ENCODE measurements at regions not wholly inside any gene's neighbourhood (a gene's known extent, or its start where the extent isn't known, plus 50 kb on each side); places are given as distances from the start of the nearest gene placed in this dataset.

DNA sequence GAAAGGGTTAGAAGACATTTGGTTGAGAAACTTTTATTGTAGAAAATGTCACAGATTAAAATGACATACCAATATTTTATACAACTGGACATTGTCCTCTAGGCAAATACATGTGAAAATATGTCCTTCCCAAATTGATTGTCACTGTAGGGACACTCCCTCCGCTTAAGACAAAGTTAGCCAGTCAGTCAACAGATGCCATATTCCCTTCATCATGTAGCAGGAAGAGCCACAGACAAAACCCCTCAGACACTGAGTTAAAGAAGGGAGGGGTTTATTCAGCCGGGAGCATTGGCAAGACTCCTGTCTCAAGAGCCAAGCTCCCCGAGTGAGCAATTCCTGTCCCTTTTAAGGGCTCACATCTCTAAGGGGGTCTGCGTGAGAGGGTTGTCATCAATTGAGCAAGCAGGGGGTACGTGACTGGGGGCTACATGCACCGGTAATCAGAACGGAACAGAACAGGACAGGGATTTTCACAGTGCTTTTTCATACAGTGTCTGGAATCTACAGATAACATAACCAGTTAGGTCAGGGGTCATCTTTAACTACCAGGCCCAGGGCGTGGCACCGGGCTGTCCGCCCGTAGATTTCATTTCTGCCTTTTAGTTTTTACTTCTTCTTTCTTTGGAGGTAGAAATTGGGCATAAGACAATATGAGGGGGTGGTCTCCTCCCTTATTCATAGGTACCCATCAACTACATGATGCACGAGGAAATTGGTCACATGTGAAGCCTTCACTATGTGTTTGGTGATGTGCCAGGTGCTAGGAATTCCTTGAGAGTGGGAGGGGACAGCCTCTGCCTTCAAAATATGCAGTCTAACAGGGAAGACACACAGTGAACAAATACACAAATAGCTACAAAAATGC, 155.7 kb upstream of the CDYL start (continued):
- TF ChIP-seq, protein P1, sequence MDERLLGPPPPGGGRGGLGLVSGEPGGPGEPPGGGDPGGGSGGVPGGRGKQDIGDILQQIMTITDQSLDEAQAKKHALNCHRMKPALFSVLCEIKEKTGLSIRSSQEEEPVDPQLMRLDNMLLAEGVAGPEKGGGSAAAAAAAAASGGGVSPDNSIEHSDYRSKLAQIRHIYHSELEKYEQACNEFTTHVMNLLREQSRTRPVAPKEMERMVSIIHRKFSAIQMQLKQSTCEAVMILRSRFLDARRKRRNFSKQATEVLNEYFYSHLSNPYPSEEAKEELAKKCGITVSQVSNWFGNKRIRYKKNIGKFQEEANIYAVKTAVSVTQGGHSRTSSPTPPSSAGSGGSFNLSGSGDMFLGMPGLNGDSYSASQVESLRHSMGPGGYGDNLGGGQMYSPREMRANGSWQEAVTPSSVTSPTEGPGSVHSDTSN (CRISPR knock-in tag; IDR thresholded peaks at IDR 0.05; ENCODE audit: low read depth) = no peak
- TF ChIP-seq, protein P1 (tag; conservative IDR thresholded peaks at IDR 0.05; ENCODE audit: low read depth) = 0 out of 2 replicates have a peak, but pooled peaks have one; percentile 21
- TF ChIP-seq FOXM1 (IDR thresholded peaks at IDR 0.05; ENCODE audit: low read depth) (peak; percentile 87), FOXM1 (CRISPR knock-in tag; IDR thresholded peaks at IDR 0.05; ENCODE audit: low read depth) (no peak), BCOR (IDR thresholded peaks at IDR 0.05) (peak; percentile 91), ZNF766 (CRISPR knock-in tag; conservative IDR thresholded peaks at IDR 0.05) (peak; percentile 94), EP400 (IDR thresholded peaks at IDR 0.05) (0 out of 2 replicates have a peak, but pooled peaks have one; percentile 40), MAFK (IDR thresholded peaks at IDR 0.05; ENCODE audit: low read length) (0 out of 2 replicates have a peak, but pooled peaks have one; percentile 2), NFE2 (IDR thresholded peaks at IDR 0.05; ENCODE audit: low read depth) (peak; percentile 45; the same call in 1 of the 2 replicates), ERF (CRISPR knock-in tag; IDR thresholded peaks at IDR 0.05) (0 out of 2 replicates have a peak, but pooled peaks have one; percentile 30), ZNF583 (CRISPR knock-in tag; IDR thresholded peaks at IDR 0.05) (peak; percentile 36; the same call in 1 of the 2 replicates), FOSL1 (tag; conservative IDR thresholded peaks at IDR 0.05) (peak; percentile 87), TCF3 (CRISPR knock-in tag; IDR thresholded peaks at IDR 0.05) (peak; percentile 99)
- TF ChIP-seq, protein P2, sequence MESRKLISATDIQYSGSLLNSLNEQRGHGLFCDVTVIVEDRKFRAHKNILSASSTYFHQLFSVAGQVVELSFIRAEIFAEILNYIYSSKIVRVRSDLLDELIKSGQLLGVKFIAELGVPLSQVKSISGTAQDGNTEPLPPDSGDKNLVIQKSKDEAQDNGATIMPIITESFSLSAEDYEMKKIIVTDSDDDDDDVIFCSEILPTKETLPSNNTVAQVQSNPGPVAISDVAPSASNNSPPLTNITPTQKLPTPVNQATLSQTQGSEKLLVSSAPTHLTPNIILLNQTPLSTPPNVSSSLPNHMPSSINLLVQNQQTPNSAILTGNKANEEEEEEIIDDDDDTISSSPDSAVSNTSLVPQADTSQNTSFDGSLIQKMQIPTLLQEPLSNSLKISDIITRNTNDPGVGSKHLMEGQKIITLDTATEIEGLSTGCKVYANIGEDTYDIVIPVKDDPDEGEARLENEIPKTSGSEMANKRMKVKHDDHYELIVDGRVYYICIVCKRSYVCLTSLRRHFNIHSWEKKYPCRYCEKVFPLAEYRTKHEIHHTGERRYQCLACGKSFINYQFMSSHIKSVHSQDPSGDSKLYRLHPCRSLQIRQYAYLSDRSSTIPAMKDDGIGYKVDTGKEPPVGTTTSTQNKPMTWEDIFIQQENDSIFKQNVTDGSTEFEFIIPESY (CRISPR knock-in tag; IDR thresholded peaks at IDR 0.05) = no peak
- TF ChIP-seq, protein P3, sequence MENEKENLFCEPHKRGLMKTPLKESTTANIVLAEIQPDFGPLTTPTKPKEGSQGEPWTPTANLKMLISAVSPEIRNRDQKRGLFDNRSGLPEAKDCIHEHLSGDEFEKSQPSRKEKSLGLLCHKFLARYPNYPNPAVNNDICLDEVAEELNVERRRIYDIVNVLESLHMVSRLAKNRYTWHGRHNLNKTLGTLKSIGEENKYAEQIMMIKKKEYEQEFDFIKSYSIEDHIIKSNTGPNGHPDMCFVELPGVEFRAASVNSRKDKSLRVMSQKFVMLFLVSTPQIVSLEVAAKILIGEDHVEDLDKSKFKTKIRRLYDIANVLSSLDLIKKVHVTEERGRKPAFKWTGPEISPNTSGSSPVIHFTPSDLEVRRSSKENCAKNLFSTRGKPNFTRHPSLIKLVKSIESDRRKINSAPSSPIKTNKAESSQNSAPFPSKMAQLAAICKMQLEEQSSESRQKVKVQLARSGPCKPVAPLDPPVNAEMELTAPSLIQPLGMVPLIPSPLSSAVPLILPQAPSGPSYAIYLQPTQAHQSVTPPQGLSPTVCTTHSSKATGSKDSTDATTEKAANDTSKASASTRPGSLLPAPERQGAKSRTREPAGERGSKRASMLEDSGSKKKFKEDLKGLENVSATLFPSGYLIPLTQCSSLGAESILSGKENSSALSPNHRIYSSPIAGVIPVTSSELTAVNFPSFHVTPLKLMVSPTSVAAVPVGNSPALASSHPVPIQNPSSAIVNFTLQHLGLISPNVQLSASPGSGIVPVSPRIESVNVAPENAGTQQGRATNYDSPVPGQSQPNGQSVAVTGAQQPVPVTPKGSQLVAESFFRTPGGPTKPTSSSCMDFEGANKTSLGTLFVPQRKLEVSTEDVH (IDR thresholded peaks at IDR 0.05; ENCODE audit: low read depth, partially characterized antibody) = no peak
- TF ChIP-seq, protein P4, sequence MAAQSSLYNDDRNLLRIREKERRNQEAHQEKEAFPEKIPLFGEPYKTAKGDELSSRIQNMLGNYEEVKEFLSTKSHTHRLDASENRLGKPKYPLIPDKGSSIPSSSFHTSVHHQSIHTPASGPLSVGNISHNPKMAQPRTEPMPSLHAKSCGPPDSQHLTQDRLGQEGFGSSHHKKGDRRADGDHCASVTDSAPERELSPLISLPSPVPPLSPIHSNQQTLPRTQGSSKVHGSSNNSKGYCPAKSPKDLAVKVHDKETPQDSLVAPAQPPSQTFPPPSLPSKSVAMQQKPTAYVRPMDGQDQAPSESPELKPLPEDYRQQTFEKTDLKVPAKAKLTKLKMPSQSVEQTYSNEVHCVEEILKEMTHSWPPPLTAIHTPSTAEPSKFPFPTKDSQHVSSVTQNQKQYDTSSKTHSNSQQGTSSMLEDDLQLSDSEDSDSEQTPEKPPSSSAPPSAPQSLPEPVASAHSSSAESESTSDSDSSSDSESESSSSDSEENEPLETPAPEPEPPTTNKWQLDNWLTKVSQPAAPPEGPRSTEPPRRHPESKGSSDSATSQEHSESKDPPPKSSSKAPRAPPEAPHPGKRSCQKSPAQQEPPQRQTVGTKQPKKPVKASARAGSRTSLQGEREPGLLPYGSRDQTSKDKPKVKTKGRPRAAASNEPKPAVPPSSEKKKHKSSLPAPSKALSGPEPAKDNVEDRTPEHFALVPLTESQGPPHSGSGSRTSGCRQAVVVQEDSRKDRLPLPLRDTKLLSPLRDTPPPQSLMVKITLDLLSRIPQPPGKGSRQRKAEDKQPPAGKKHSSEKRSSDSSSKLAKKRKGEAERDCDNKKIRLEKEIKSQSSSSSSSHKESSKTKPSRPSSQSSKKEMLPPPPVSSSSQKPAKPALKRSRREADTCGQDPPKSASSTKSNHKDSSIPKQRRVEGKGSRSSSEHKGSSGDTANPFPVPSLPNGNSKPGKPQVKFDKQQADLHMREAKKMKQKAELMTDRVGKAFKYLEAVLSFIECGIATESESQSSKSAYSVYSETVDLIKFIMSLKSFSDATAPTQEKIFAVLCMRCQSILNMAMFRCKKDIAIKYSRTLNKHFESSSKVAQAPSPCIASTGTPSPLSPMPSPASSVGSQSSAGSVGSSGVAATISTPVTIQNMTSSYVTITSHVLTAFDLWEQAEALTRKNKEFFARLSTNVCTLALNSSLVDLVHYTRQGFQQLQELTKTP (IDR thresholded peaks at IDR 0.05; ENCODE audit: low read depth in 1 of 2, partially characterized antibody in 2 of 2) = peak in 1 of 2 experiments; percentile 77

Measured in K562 (cell line).